ENCODE measurements at regions not wholly inside any gene's neighbourhood (a gene's known extent, or its start where the extent isn't known, plus 50 kb on each side); places are given as distances from the start of the nearest gene placed in this dataset.

DNA sequence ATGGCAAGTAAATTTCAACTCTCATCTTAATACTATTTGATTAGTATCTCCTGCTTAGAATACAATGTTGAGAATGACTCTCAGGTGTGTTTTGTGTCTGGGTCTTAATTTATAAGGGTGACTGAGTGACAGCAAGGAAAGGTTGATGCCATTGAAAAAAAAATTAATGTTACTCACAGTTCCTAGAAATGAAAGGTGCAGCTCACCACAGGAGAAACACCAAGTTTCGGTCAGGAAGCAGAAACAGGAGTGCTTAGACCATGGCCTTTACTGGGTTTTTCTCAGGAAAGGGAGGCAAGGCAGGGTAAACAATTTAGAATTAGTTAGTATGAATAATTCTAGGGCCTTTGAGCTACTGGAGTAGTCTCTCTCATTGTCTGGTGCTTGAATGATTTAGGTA is 159.2 kb upstream of the C9orf72 start:
- no peak for TF ChIP-seq CTCF (IDR thresholded peaks at IDR 0.05; ENCODE audit: insufficient read depth, low read length, poor library complexity, severe bottlenecking)
- H3K27me3 ChIP-seq (ENCODE audit: control insufficient read depth, insufficient read depth, low read length), result no peaks in the 10 kb centered on the region
- no peaks in the 10 kb centered on the region for H3K36me3 ChIP-seq (ENCODE audit: control insufficient read depth, insufficient read depth, low read length)
- DNase-seq (ENCODE audit: low read depth), result no peak
- no peak overlapping the region for H3K4me3 ChIP-seq (ENCODE audit: low read depth, low read length)

DNA sequence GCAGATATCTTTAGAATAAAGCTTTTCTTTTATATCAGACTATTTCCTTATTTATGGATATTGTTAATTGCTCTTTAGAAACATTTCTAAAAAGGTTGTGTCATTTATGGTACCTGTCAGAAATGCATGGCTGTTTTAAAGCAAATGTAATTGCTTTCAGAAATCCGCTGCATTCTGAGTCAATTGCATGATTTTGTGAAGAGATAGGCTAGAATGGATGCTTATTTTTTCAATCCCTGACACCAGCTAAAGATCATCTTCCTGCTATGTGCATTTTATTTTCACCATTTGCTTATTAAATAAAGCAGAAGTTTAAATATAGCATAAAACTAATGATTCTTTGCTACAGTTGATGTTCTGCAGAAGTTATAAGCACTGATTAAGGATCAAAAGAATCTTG is 170.2 kb upstream of the C9orf72 start:
- H3K4me3 ChIP-seq (ENCODE audit: low read depth, low read length), result no peak overlapping the region
- no peak for DNase-seq (ENCODE audit: low read depth)
- H3K27me3 ChIP-seq (ENCODE audit: control insufficient read depth, insufficient read depth, low read length), result no peaks in the 10 kb centered on the region
- TF ChIP-seq CTCF (IDR thresholded peaks at IDR 0.05; ENCODE audit: insufficient read depth, low read length, poor library complexity, severe bottlenecking), result no peak
- H3K36me3 ChIP-seq (ENCODE audit: control insufficient read depth, insufficient read depth, low read length), result no peaks in the 10 kb centered on the region

GRCh38 chr9:27747450-27747849 is 174.2 kb upstream of the C9orf72 start:
- no peak for TF ChIP-seq CTCF (IDR thresholded peaks at IDR 0.05; ENCODE audit: insufficient read depth, low read length, poor library complexity, severe bottlenecking)
- H3K4me3 ChIP-seq (ENCODE audit: low read depth, low read length), result no peak overlapping the region
- DNase-seq (ENCODE audit: low read depth), result no peak
- H3K27me3 ChIP-seq (ENCODE audit: control insufficient read depth, insufficient read depth, low read length), result no peaks in the 10 kb centered on the region
- H3K36me3 ChIP-seq (ENCODE audit: control insufficient read depth, insufficient read depth, low read length), result no peaks in the 10 kb centered on the region

DNA sequence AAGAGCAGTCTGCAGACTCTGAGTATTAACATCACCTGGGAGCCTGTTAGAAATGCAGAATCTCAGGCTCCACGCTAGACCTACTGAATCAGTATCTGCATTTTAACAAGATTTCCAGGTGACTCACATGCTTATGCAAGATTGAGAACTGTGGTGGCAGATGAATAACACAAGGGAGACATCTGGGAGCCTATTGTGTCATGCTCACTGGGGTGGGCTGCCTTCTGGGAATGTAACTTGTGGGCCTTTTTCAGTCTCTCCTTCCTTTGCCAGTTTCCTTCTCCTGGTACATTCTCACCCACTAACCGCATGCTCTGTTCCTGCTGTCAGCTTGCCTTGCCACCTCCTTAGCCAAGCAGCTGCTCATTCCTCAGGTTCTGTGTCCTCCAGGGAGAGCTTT is 176.6 kb upstream of the C9orf72 start:
- TF ChIP-seq CTCF (IDR thresholded peaks at IDR 0.05; ENCODE audit: insufficient read depth, low read length, poor library complexity, severe bottlenecking), result no peak
- no peak for DNase-seq (ENCODE audit: low read depth)
- H3K36me3 ChIP-seq (ENCODE audit: control insufficient read depth, insufficient read depth, low read length), result no peaks in the 10 kb centered on the region
- H3K27me3 ChIP-seq (ENCODE audit: control insufficient read depth, insufficient read depth, low read length), result no peaks in the 10 kb centered on the region
- no peak overlapping the region for H3K4me3 ChIP-seq (ENCODE audit: low read depth, low read length)

DNA sequence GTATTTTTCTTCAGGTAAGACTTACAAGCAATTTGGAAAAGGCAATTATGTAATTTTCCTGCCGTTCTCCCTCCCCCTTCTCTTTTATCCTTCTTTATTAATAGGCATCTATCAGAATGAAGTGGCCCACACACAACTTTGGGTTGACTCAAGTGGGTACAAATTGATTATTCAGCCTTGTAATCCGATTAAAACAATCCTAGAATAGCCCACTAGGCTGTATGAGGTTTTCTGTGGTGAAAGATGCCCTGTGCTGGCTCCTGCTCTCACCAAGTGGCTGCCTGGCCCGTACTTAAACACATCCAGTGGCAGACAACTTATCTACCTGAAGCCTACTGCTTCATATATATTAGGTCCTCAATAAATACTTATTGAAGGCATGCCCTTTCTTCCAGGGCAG is 177.3 kb upstream of the C9orf72 start:
- Histone ChIP-seq H3K27me3 (ENCODE audit: control insufficient read depth, insufficient read depth, low read length) (no peaks in the 10 kb centered on the region), H3K36me3 (ENCODE audit: control insufficient read depth, insufficient read depth, low read length) (no peaks in the 10 kb centered on the region), H3K4me3 (ENCODE audit: low read depth, low read length) (no peak overlapping the region)
- no peak for DNase-seq (ENCODE audit: low read depth)
- TF ChIP-seq CTCF (IDR thresholded peaks at IDR 0.05; ENCODE audit: insufficient read depth, low read length, poor library complexity, severe bottlenecking), result no peak

DNA sequence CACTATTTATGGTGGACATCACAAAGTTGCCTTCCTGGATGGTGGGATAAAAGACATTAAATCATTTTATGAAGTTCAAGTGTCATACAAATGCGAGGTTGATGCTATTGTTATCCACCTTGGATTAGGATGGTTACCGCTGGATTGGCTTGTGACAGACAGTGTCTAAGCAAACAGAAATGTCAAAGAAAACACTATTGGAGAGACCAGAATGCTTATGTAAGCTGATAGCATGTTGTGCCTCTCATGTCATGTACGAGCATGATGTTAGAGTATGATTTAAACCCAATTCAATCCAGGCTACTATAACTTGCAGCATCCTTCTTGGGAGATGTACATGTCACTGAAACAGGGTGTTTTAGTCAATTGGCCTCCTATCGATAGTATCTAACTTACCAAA is 178.8 kb upstream of the C9orf72 start:
- TF ChIP-seq CTCF (IDR thresholded peaks at IDR 0.05; ENCODE audit: insufficient read depth, low read length, poor library complexity, severe bottlenecking), result no peak
- no peaks in the 10 kb centered on the region for H3K27me3 ChIP-seq (ENCODE audit: control insufficient read depth, insufficient read depth, low read length)

More for the DNA sequence above, 178.8 kb upstream of the C9orf72 start:
- Histone ChIP-seq H3K36me3 (ENCODE audit: control insufficient read depth, insufficient read depth, low read length) (no peaks in the 10 kb centered on the region), H3K4me3 (ENCODE audit: low read depth, low read length) (no peak overlapping the region)
- no peak for DNase-seq (ENCODE audit: low read depth)

All from kidney epithelial cell (primary cell).